ENCODE measurements at regions not wholly inside any gene's neighbourhood (a gene's known extent, or its start where the extent isn't known, plus 50 kb on each side); places are given as distances from the start of the nearest gene placed in this dataset.
"Not testable (repeated sequence)": the region's sequence is repeated elsewhere in the genome, so short reads cannot be mapped to it uniquely, and the experiment has no call there.

DNA sequence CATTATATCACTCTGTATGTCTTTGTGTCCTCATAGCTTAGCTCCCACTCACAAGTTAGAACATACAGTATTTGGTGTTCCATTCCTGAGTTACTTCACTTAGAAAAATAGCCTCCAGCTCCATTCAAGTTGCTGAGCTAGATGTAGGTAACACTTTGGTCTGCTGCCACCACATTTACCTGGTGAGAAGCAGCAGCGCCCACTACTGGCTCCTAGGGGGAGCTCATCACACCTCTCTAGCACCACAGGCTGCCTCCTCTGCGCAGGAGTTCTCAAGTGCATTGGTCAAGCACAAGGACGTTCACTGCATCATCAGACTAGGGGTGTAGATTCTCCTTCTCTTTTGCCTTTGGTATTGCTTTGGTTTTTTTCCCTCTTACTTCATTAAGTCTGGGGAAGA, 530.9 kb upstream of the AUTS2 start:
- TF ChIP-seq, protein P1, sequence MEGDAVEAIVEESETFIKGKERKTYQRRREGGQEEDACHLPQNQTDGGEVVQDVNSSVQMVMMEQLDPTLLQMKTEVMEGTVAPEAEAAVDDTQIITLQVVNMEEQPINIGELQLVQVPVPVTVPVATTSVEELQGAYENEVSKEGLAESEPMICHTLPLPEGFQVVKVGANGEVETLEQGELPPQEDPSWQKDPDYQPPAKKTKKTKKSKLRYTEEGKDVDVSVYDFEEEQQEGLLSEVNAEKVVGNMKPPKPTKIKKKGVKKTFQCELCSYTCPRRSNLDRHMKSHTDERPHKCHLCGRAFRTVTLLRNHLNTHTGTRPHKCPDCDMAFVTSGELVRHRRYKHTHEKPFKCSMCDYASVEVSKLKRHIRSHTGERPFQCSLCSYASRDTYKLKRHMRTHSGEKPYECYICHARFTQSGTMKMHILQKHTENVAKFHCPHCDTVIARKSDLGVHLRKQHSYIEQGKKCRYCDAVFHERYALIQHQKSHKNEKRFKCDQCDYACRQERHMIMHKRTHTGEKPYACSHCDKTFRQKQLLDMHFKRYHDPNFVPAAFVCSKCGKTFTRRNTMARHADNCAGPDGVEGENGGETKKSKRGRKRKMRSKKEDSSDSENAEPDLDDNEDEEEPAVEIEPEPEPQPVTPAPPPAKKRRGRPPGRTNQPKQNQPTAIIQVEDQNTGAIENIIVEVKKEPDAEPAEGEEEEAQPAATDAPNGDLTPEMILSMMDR (IDR thresholded peaks at IDR 0.05; ENCODE audit: partially characterized antibody, unreplicated experiment) = peak; percentile 43
- DNase-seq = peak; percentile 32
- Mint-ChIP-seq H3K27ac (ENCODE audit: unreplicated experiment) (no peak overlapping the region), H3K4me1 (ENCODE audit: low read depth, unreplicated experiment) (no peaks in the 10 kb centered on the region), H3K9me3 (ENCODE audit: unreplicated experiment) (peaks cover 2% of the 10 kb centered on the region), H3K36me3 (ENCODE audit: unreplicated experiment) (peaks cover 12% of the 10 kb centered on the region), H3K4me3 (ENCODE audit: unreplicated experiment) (no peak overlapping the region), H3K27me3 (ENCODE audit: unreplicated experiment) (no peaks in the 10 kb centered on the region)

DNA sequence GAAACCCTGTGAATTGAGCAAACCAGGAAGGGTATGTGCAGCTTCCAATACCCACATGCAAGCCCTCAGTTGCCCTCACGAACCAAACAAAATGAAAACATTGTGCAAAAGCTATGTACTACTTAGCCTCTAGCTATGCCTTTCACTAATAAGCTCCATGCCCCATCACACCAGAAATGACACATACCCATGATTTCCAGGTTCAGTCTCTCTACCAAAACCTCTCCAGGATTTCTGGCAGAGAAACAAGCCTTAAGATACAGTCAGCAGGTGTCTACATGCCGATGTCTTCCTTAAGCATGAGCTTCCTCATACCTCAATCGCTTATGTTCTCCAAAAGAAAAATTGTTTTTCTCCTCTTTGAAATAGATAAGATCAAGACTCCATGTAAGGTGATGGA, 527.8 kb upstream of the AUTS2 start:
- peaks cover 6% of the 10 kb centered on the region for H3K9me3 Mint-ChIP-seq (ENCODE audit: unreplicated experiment)
- H3K27ac Mint-ChIP-seq (ENCODE audit: unreplicated experiment) = no peak overlapping the region
- DNase-seq = no peak
- H3K4me3 Mint-ChIP-seq (ENCODE audit: unreplicated experiment) = no peak overlapping the region
- peaks cover 20% of the 10 kb centered on the region for H3K36me3 Mint-ChIP-seq (ENCODE audit: unreplicated experiment)
- no peaks in the 10 kb centered on the region for H3K4me1 Mint-ChIP-seq (ENCODE audit: low read depth, unreplicated experiment)
- TF ChIP-seq, protein P1 (IDR thresholded peaks at IDR 0.05; ENCODE audit: partially characterized antibody, unreplicated experiment) = no peak
- H3K27me3 Mint-ChIP-seq (ENCODE audit: unreplicated experiment) = no peaks in the 10 kb centered on the region

DNA sequence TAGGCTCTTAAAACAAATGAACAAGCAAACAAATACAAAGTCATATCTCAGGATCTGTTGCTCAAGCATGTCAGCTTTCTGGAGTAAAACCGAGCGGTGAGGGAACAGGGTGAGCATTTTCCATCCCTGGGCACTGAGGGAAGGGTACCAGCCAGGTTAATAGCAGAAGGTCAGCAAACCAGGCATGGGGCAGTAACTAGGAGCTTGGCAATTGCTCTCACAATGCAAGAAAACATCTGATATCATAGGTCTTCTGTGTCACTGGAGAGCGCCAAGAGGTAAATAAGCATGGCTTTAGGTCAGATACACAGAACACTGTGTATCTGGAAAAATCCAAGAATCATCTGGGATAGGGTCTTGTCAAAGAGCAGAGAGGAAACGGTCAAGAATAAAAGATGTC, 521.7 kb upstream of the AUTS2 start:
- Mint-ChIP-seq H3K36me3 (ENCODE audit: unreplicated experiment) (peaks cover 13% of the 10 kb centered on the region), H3K27ac (ENCODE audit: unreplicated experiment) (no peak overlapping the region), H3K4me3 (ENCODE audit: unreplicated experiment) (no peak overlapping the region), H3K9me3 (ENCODE audit: unreplicated experiment) (peaks cover 4% of the 10 kb centered on the region), H3K4me1 (ENCODE audit: low read depth, unreplicated experiment) (no peaks in the 10 kb centered on the region), H3K27me3 (ENCODE audit: unreplicated experiment) (no peaks in the 10 kb centered on the region)
- no peak for DNase-seq
- TF ChIP-seq, protein P1 (IDR thresholded peaks at IDR 0.05; ENCODE audit: partially characterized antibody, unreplicated experiment) = no peak

DNA sequence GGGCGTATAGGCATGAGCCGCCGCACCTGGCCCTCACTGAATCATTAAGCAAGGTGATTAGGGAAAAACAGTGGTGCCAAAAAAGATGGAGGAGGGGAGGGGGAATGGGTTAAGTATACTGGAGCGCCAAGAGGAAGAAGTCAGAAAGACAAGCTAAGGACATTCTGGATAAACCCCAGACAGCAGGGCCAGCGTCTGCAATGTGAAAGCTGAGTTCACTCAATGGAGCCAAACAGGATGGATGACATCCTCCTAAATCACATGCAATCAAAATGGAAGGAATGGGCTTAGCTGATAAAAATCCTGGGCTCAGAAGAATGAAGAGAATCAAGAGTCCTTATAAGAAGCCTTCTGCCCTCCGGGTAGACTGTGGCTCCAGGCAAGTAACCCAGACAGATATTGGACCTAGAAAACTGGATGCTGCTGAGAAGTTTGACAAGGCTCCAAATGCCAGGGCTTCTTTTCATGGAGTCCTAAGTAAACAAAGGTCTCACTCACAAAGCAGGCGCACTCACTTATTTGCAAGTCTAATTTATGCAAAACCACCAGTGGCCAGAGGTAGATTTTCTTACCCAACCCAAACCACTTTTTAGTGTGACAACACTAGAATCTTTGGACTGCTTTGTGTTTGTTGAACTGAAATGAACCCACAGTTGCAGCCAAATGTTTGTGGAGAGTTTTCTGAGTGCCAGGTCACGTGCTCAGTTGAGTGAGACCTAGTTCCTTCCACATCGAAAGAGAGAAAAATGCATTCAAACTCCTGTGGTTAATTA, 519.1 kb upstream of the AUTS2 start:
- DNase-seq = no peak
- Mint-ChIP-seq H3K9me3 (ENCODE audit: unreplicated experiment) (peaks cover 1% of the 10 kb centered on the region), H3K4me1 (ENCODE audit: low read depth, unreplicated experiment) (no peaks in the 10 kb centered on the region), H3K27me3 (ENCODE audit: unreplicated experiment) (no peaks in the 10 kb centered on the region), H3K4me3 (ENCODE audit: unreplicated experiment) (no peak overlapping the region), H3K36me3 (ENCODE audit: unreplicated experiment) (peaks cover 10% of the 10 kb centered on the region), H3K27ac (ENCODE audit: unreplicated experiment) (no peak overlapping the region)
- TF ChIP-seq, protein P1 (IDR thresholded peaks at IDR 0.05; ENCODE audit: partially characterized antibody, unreplicated experiment) = no peak

DNA sequence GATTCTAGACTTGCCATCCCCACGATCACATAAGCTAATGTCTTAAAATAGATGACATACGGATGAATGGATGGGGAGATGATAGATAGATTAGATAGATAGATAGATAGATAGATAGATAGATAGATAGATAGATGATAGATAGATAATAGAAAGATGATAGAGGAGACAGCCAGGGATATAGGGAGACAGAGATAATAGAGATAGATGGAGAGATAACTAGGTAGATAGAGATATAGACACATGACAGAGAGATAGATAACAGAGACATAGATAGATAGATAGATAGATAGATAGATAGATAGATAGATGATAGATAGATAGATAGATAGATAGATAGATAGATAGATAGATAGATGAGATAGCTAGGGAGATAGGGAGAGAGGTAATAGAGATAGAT, 511.0 kb upstream of the AUTS2 start:
- H3K4me1 Mint-ChIP-seq (ENCODE audit: low read depth, unreplicated experiment); H3K27ac Mint-ChIP-seq (ENCODE audit: unreplicated experiment); H3K4me3 Mint-ChIP-seq (ENCODE audit: unreplicated experiment); H3K9me3 Mint-ChIP-seq (ENCODE audit: unreplicated experiment); H3K27me3 Mint-ChIP-seq (ENCODE audit: unreplicated experiment); H3K36me3 Mint-ChIP-seq (ENCODE audit: unreplicated experiment); DNase-seq: not testable (repeated sequence)
